Left ventricle myocardium inferior (tissue), 1 donor: ENCODE measurements at regions not wholly inside any gene's neighbourhood (a gene's known extent, or its start where the extent isn't known, plus 50 kb on each side); places are given as distances from the start of the nearest gene placed in this dataset.
A peak's percentile ranks its signal among the peaks of the same experiment; 100 is the strongest.

Experiments
- DNase-seq: peaks from one replicate; pipeline ENCODE4 v3.0.0-alpha.2; 2020
- H3K27ac ChIP-seq: fragments of 200-600 bp; replicated peaks from 2 replicates; pipeline ENCODE4 v1.8.0; 2021
- H3K27me3 ChIP-seq: fragments of 200-600 bp; 2 replicates; pipeline ENCODE4 v1.8.0; 2021; ENCODE audit warnings: low read depth
- H3K36me3 ChIP-seq: fragments of 200-600 bp; 2 replicates; pipeline ENCODE4 v1.8.0; 2021
- H3K4me1 ChIP-seq: fragments of 200-600 bp; 2 replicates; pipeline ENCODE4 v1.8.0; 2021
- H3K4me3 ChIP-seq: fragments of 200-600 bp; 2 replicates; pipeline ENCODE4 v1.8.0; 2021; ENCODE audit warnings: mild to moderate bottlenecking, moderate library complexity
- H3K9me3 ChIP-seq: fragments of 200-600 bp; replicated peaks from 2 replicates; pipeline ENCODE4 v1.8.0; 2021
- CTCF ChIP-seq: fragments of 200-600 bp; IDR thresholded peaks from 2 replicates; pipeline ENCODE4 v1.8.0; 2021; ENCODE audit warnings: antibody characterized with exemption, mild to moderate bottlenecking, borderline replicate concordance
- intact Hi-C: fragments of 100-400 bp; cut with micrococcal nuclease; formaldehyde crosslinking; loops from one replicate; pipeline ENCODE4 v1.11.0; 2022
- donor health status: DM: no; HTN: yes; CAD: no; lungs with severe emphysema.

GRCh38 chr2:145029081-145029480 is 509.2 kb upstream of the ZEB2 start:
- intact Hi-C loops, result no loop called here
- H3K27me3 ChIP-seq, result no peaks in the 10 kb centered on the region
- no peaks in the 10 kb centered on the region for H3K9me3 ChIP-seq
- no peak for TF ChIP-seq CTCF
- no peak for DNase-seq
- no peak overlapping the region for H3K27ac ChIP-seq
- no peak overlapping the region for H3K4me3 ChIP-seq
- no peaks in the 10 kb centered on the region for H3K36me3 ChIP-seq
- peaks cover 15% of the 10 kb centered on the region for H3K4me1 ChIP-seq

- intact Hi-C loops, result no loop called here
- Histone ChIP-seq H3K9me3 (no peaks in the 10 kb centered on the region), H3K27ac (peak overlapping the region; percentile 22), H3K4me1 (peaks cover 15% of the 10 kb centered on the region), H3K4me3 (no peak overlapping the region), H3K36me3 (no peaks in the 10 kb centered on the region), H3K27me3 (no peaks in the 10 kb centered on the region)
- TF ChIP-seq CTCF, result no peak
- DNase-seq, result no peak
Measured at GRCh38 chr2:145028101-145028920, 508.4 kb upstream of the ZEB2 start.

GRCh38 chr2:145026456-145027455 is 506.8 kb upstream of the ZEB2 start:
- Histone ChIP-seq H3K4me1 (peaks cover 24% of the 10 kb centered on the region), H3K4me3 (no peak overlapping the region), H3K36me3 (no peaks in the 10 kb centered on the region), H3K27me3 (no peaks in the 10 kb centered on the region), H3K27ac (peak overlapping the region; percentile 7), H3K9me3 (no peaks in the 10 kb centered on the region)
- intact Hi-C loops, result no loop called here
- no peak for TF ChIP-seq CTCF
- DNase-seq, result no peak

- no peak for TF ChIP-seq CTCF
- no peak for DNase-seq
- Histone ChIP-seq H3K27ac (no peak overlapping the region), H3K4me3 (no peak overlapping the region), H3K27me3 (no peaks in the 10 kb centered on the region), H3K36me3 (no peaks in the 10 kb centered on the region), H3K4me1 (peaks cover 24% of the 10 kb centered on the region), H3K9me3 (no peaks in the 10 kb centered on the region)
- intact Hi-C loops, result no loop called here
Measured at GRCh38 chr2:145025382-145025781, 505.5 kb upstream of the ZEB2 start.

- intact Hi-C loops, result no loop called here
- Histone ChIP-seq H3K36me3 (no peaks in the 10 kb centered on the region), H3K27me3 (no peaks in the 10 kb centered on the region), H3K27ac (peak overlapping the region; percentile 56), H3K4me3 (no peak overlapping the region), H3K9me3 (no peaks in the 10 kb centered on the region), H3K4me1 (peaks cover 18% of the 10 kb centered on the region)
- TF ChIP-seq CTCF, result no peak
- DNase-seq, result no peak
Measured at GRCh38 chr2:145023334-145023934, 503.5 kb upstream of the ZEB2 start.
